H1 (cell line): ENCODE measurements at regions not wholly inside any gene's neighbourhood (a gene's known extent, or its start where the extent isn't known, plus 50 kb on each side); places are given as distances from the start of the nearest gene placed in this dataset.

ENCODE experiments used
- CREB1 ChIP-seq: IDR thresholded peaks from 2 replicates; pipeline ENCODE4 v1.6.1; 2012; ENCODE audit warnings: inconsistent platforms
- CTCF ChIP-seq, 3 experiments: IDR thresholded peaks; 1 replicate in 2 of 3; 2 replicates in 1 of 3; pipeline versions ENCODE4 v1.5.1 to v1.6.1; 2011; ENCODE audit warnings: low read length in 3 of 3, mild to moderate bottlenecking in 3 of 3, inconsistent platforms in 2 of 3, low read depth in 1 of 3, moderate library complexity in 1 of 3; ENCODE audit not compliant: insufficient read depth in 1 of 3; ENCODE audit errors: control extremely low read depth in 1 of 3
- EP300 ChIP-seq, 2 experiments: IDR thresholded peaks; 1 replicate in 1 of 2; 2 replicates in 1 of 2; pipeline ENCODE4 v1.6.1; 2011 to 2012; ENCODE audit warnings: low read depth in 2 of 2, low read length in 2 of 2, mild to moderate bottlenecking in 2 of 2, borderline replicate concordance in 1 of 2, inconsistent platforms in 1 of 2, moderate library complexity in 1 of 2
- JUN ChIP-seq: IDR thresholded peaks from 2 replicates; pipeline ENCODE4 v1.6.1; 2011; ENCODE audit warnings: low read depth, mild to moderate bottlenecking, improper control_type of control experiment, low read length
- POLR2AphosphoS5 ChIP-seq: IDR thresholded peaks from 2 replicates; pipeline ENCODE4 v1.6.1; 2011; ENCODE audit warnings: low read depth, low read length
- RAD21 ChIP-seq, 2 experiments: IDR thresholded peaks in 1 of 2; conservative IDR thresholded peaks in 1 of 2; 2 replicates each; pipeline ENCODE4 v1.6.1; 2011; ENCODE audit warnings: low read depth in 2 of 2, low read length in 2 of 2, improper control_type of control experiment in 1 of 2, inconsistent platforms in 1 of 2, mild to moderate bottlenecking in 1 of 2, moderate library complexity in 1 of 2
- RNF2 ChIP-seq: fragments of 200-900, 300-1000 bp; sonication (generic); IDR thresholded peaks from 2 replicates; pipeline ENCODE4 v1.7.1; 2016; ENCODE audit warnings: borderline replicate concordance, low read depth, mild to moderate bottlenecking, antibody characterized with exemption, low read length; ENCODE audit not compliant: poor library complexity, severe bottlenecking; ENCODE audit errors: missing control alignments
- TAF1 ChIP-seq: IDR thresholded peaks from 2 replicates; pipeline ENCODE4 v1.6.1; 2011; ENCODE audit warnings: mild to moderate bottlenecking, low read depth, low read length
- ZNF274 ChIP-seq: IDR thresholded peaks from 2 replicates; pipeline ENCODE4 v1.7.0; 2012; ENCODE audit warnings: low read length, borderline replicate concordance; ENCODE audit errors: extremely low read depth

- TF ChIP-seq RNF2 (no peak), POLR2AphosphoS5 (no peak), CTCF (IDR thresholded peaks at IDR 0.05; ENCODE audit: control extremely low read depth in 1 of 3, insufficient read depth in 1 of 3, low read depth in 1 of 3, low read length in 3 of 3) (no peak), JUN (no peak), RAD21 (IDR thresholded peaks at IDR 0.05 in 1 of 2, conservative IDR thresholded peaks at IDR 0.05 in 1 of 2; ENCODE audit: low read depth in 2 of 2, low read length in 2 of 2) (no peak), EP300 (IDR thresholded peaks at IDR 0.05; ENCODE audit: borderline replicate concordance in 1 of 2, low read depth in 2 of 2, low read length in 2 of 2) (no peak), ZNF274 (no peak), TAF1 (no peak), CREB1 (no peak)
Observed at GRCh38 chr10:129025787-129026186, 441.3 kb upstream of the MGMT start.
